HFFc6 (cell line): ENCODE measurements at regions not wholly inside any gene's neighbourhood (a gene's known extent, or its start where the extent isn't known, plus 50 kb on each side); places are given as distances from the start of the nearest gene placed in this dataset.
"Not testable (repeated sequence)": the region's sequence is repeated elsewhere in the genome, so short reads cannot be mapped to it uniquely, and the experiment has no call there.

Experiments used
- DNase-seq: peaks from one replicate; pipeline ENCODE4 v3.0.0-alpha.2; 2018
- H3K27ac Mint-ChIP-seq: 2 replicates; pipeline ENCODE4 v1.8.0; 2020; ENCODE audit warnings: mild to moderate bottlenecking, mixed read lengths
- H3K27me3 Mint-ChIP-seq: 2 replicates; pipeline ENCODE4 v1.8.0; 2021; ENCODE audit warnings: mild to moderate bottlenecking, moderate library complexity, mixed read lengths; ENCODE audit not compliant: insufficient read depth
- H3K36me3 Mint-ChIP-seq: 2 replicates; pipeline ENCODE4 v1.8.0; 2021; ENCODE audit warnings: low read depth, mixed read lengths
- H3K4me1 Mint-ChIP-seq: 2 replicates; pipeline ENCODE4 v1.8.0; 2020; ENCODE audit warnings: low read depth, mixed read lengths
- H3K4me3 Mint-ChIP-seq: 2 replicates; pipeline ENCODE4 v1.8.0; 2020; ENCODE audit warnings: mild to moderate bottlenecking, moderate library complexity, mixed read lengths
- H3K9me3 Mint-ChIP-seq: 2 replicates; pipeline ENCODE4 v1.8.0; 2020; ENCODE audit warnings: mild to moderate bottlenecking, mixed read lengths
- TF ChIP-seq, protein P1 (sequence below): fragments of 200-600 bp; sonication (generic); IDR thresholded peaks from 2 replicates; pipeline ENCODE4 v1.5.0; 2021; ENCODE audit warnings: antibody characterized with exemption, mild to moderate bottlenecking

DNA sequence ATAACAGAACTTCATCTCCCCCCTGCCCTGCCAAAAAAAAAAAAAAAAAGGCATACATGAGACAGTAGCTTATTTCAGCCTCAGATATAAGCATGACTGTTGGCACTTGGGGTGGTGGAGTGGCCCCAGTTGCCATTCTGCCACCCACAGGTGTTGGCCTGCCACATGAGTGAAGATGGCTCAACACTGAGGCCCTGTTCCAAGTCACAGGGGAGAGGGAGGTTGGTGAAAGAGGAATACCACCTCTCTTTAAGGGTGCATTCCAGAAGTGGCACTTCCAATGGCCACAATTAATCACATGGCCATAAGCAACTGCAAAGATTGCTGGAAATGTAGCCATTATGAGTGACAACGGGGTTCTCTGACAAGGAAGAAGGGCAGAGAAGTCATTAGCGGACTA is 61.9 kb upstream of the JARID2 start:
- H3K9me3 Mint-ChIP-seq = no peaks in the 10 kb centered on the region
- H3K4me1 Mint-ChIP-seq = no peaks in the 10 kb centered on the region
- TF ChIP-seq, protein P1, sequence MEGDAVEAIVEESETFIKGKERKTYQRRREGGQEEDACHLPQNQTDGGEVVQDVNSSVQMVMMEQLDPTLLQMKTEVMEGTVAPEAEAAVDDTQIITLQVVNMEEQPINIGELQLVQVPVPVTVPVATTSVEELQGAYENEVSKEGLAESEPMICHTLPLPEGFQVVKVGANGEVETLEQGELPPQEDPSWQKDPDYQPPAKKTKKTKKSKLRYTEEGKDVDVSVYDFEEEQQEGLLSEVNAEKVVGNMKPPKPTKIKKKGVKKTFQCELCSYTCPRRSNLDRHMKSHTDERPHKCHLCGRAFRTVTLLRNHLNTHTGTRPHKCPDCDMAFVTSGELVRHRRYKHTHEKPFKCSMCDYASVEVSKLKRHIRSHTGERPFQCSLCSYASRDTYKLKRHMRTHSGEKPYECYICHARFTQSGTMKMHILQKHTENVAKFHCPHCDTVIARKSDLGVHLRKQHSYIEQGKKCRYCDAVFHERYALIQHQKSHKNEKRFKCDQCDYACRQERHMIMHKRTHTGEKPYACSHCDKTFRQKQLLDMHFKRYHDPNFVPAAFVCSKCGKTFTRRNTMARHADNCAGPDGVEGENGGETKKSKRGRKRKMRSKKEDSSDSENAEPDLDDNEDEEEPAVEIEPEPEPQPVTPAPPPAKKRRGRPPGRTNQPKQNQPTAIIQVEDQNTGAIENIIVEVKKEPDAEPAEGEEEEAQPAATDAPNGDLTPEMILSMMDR = no peak
- no peak overlapping the region for H3K27ac Mint-ChIP-seq
- no peaks in the 10 kb centered on the region for H3K36me3 Mint-ChIP-seq
- no peak overlapping the region for H3K4me3 Mint-ChIP-seq
- DNase-seq = no peak
- peaks cover 4% of the 10 kb centered on the region for H3K27me3 Mint-ChIP-seq

DNA sequence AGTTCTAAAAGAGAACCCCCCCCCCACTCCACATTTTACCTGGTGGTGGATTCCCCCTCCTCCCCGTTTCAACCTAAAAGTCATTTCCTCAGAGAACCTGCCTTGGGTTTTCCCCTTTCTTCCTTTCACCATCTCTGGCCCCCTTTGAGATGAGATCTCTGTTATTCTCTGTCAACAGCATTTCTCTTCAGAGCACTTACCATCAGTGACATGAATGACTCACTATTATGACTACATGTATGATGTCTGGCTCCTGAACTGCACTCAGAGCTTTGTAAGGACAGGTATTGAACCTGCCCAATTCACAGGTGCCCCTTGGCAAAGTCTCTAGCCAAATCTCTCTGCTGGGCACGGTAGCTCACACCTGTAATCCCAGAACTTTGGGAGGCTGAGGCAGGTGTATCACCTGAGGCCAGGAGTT is 61.4 kb upstream of the JARID2 start:
- H3K27ac Mint-ChIP-seq = no peak overlapping the region
- no peak overlapping the region for H3K4me3 Mint-ChIP-seq
- no peaks in the 10 kb centered on the region for H3K9me3 Mint-ChIP-seq
- TF ChIP-seq, protein P1 = no peak
- H3K4me1 Mint-ChIP-seq = no peaks in the 10 kb centered on the region
- H3K36me3 Mint-ChIP-seq = no peaks in the 10 kb centered on the region
- DNase-seq = no peak
- peaks cover 4% of the 10 kb centered on the region for H3K27me3 Mint-ChIP-seq

DNA sequence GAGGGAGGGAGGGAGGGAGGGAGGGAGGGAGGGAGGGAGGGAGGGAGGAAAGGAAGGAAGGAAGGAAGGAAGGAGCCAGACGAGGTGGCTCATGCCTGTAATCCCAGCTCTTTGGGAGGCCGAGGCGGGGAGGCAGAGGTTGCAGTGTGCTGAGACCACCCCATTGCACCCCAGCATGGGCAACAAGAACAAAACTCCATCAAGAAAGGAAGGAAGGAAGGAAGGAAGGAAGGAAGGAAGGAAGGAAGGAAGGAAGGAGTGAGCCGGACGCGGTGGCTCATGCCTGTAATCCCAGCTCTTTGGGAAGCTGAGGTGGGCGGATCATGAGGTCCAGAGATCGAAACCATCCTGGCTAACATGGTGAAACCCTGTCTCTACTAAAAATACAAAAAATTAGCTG is 60.8 kb upstream of the JARID2 start:
- H3K4me3 Mint-ChIP-seq, H3K9me3 Mint-ChIP-seq: not testable (repeated sequence)

DNA sequence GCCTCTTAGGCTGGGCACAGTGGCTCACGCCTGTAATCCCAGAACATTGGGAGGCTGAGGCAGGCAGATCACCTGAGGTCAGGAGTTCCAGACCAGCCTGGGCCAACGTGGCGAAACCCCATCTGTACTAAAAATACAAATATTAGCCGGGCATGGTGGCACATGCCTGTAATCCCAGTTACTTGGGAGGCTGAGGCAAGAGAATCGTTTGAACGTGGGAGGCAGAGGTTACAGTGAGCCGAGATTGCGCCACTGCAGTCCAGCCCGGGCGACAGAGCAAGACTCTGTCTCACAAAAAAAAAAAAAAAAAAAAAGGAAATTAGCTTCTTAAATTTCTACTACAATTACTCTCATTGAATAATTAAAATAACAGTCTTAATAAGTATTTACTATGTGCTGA is 52.4 kb upstream of the JARID2 start:
- not testable (repeated sequence) for DNase-seq, H3K36me3 Mint-ChIP-seq, H3K4me3 Mint-ChIP-seq, H3K9me3 Mint-ChIP-seq, H3K27ac Mint-ChIP-seq, H3K27me3 Mint-ChIP-seq, H3K4me1 Mint-ChIP-seq

More for the DNA sequence above, 60.8 kb upstream of the JARID2 start:
- not testable (repeated sequence) for H3K4me1 Mint-ChIP-seq, DNase-seq, H3K27ac Mint-ChIP-seq, H3K27me3 Mint-ChIP-seq, H3K36me3 Mint-ChIP-seq

GRCh38 chr6:15194453-15194852 is 51.4 kb upstream of the JARID2 start:
- DNase-seq = no peak
- Mint-ChIP-seq H3K4me1 (no peaks in the 10 kb centered on the region), H3K27me3 (peaks cover 5% of the 10 kb centered on the region; the same call in 1 of the 2 replicates), H3K4me3 (no peak overlapping the region), H3K9me3 (no peaks in the 10 kb centered on the region), H3K36me3 (no peaks in the 10 kb centered on the region), H3K27ac (no peak overlapping the region)
- TF ChIP-seq, protein P1 = no peak
